ENCODE measurements at regions not wholly inside any gene's neighbourhood (a gene's known extent, or its start where the extent isn't known, plus 50 kb on each side); places are given as distances from the start of the nearest gene placed in this dataset.

DNA sequence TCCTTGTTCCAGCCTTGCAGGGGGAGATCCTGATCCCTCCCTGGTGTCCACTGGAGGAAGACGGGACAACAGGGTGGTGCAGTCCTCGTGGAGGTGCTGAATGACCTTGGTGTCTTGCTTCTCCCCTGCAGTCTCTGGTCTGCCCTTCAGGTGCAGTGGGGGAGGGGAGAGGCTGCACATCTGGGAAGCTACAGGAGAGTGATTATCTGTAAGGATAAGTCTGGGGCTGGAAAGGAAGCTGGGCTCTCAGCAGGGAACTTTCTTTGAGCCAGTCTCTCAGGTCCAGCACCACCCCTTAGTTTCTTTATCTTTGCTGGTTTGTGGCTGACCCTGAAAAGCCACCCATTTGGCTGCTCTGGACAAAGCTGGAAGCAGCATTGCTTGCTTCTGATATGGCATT, 275.6 kb downstream of the CCSER2 start:
- no peak for TF ChIP-seq GATA3 (IDR thresholded peaks at IDR 0.05; ENCODE audit: low read depth, low read length)
- no peak for TF ChIP-seq GATA2 (IDR thresholded peaks at IDR 0.05; ENCODE audit: low read depth, low read length)
